GM19328 (cell line): ENCODE measurements at regions not wholly inside any gene's neighbourhood (a gene's known extent, or its start where the extent isn't known, plus 50 kb on each side); places are given as distances from the start of the nearest gene placed in this dataset.

Source experiments
- ATAC-seq: cut with Tn5 transposase; IDR thresholded peaks from one replicate; pipeline ENCODE4 v1.9.1; 2021; ENCODE audit warnings: mild to moderate bottlenecking, moderate library complexity; ENCODE audit not compliant: unreplicated experiment

- ATAC-seq: no peak
These were observed 194.5 kb upstream of the KHDRBS2 start for GRCh38 chr6:62480544-62480943.

- ATAC-seq: no peak
These were observed 193.7 kb upstream of the KHDRBS2 start for GRCh38 chr6:62479697-62480220.

GRCh38 chr6:62474793-62475192 is 188.8 kb upstream of the KHDRBS2 start:
- no peak for ATAC-seq

- no peak for ATAC-seq
These were observed 180.6 kb upstream of the KHDRBS2 start for GRCh38 chr6:62466607-62467006.

GRCh38 chr6:62465206-62465605 is 179.2 kb upstream of the KHDRBS2 start:
- no peak for ATAC-seq

GRCh38 chr6:62452586-62452985 is 166.6 kb upstream of the KHDRBS2 start:
- no peak for ATAC-seq

- no peak for ATAC-seq
These were observed 160.8 kb upstream of the KHDRBS2 start for GRCh38 chr6:62446647-62447316.

- ATAC-seq: no peak
These were observed 159.5 kb upstream of the KHDRBS2 start for GRCh38 chr6:62445521-62445920.

GRCh38 chr6:62441182-62441581 is 155.2 kb upstream of the KHDRBS2 start:
- ATAC-seq: no peak

GRCh38 chr6:62429781-62430180 is 143.8 kb upstream of the KHDRBS2 start:
- no peak for ATAC-seq

GRCh38 chr6:62400521-62401259 is 114.7 kb upstream of the KHDRBS2 start:
- no peak for ATAC-seq

GRCh38 chr6:62393608-62394007 is 107.6 kb upstream of the KHDRBS2 start:
- no peak for ATAC-seq

GRCh38 chr6:62392291-62392690 is 106.3 kb upstream of the KHDRBS2 start:
- no peak for ATAC-seq

- no peak for ATAC-seq
These were observed 105.3 kb upstream of the KHDRBS2 start for GRCh38 chr6:62391358-62391757.

- ATAC-seq: no peak
These were observed 104.4 kb upstream of the KHDRBS2 start for GRCh38 chr6:62390401-62390800.

GRCh38 chr6:62371453-62372210 is 85.6 kb upstream of the KHDRBS2 start:
- no peak for ATAC-seq

- peak; percentile 90 for ATAC-seq
These were observed 81.6 kb upstream of the KHDRBS2 start for GRCh38 chr6:62367601-62368000.

GRCh38 chr6:62362097-62362496 is 76.1 kb upstream of the KHDRBS2 start:
- ATAC-seq: no peak

- ATAC-seq: no peak
These were observed 71.8 kb upstream of the KHDRBS2 start for GRCh38 chr6:62357835-62358234.

- no peak for ATAC-seq
These were observed 68.2 kb upstream of the KHDRBS2 start for GRCh38 chr6:62354261-62354660.

- no peak for ATAC-seq
These were observed 60.1 kb upstream of the KHDRBS2 start for GRCh38 chr6:62345962-62346689.
